Upper lobe of left lung (tissue), 4 donors: ENCODE measurements at regions not wholly inside any gene's neighbourhood (a gene's known extent, or its start where the extent isn't known, plus 50 kb on each side); places are given as distances from the start of the nearest gene placed in this dataset.

Experiments used
- CTCF ChIP-seq, 6 experiments: fragments of 450-650 bp in 4 of 6; fragments of 200-600 bp in 2 of 6; sonication (generic) in 2 of 6; IDR thresholded peaks; one replicate each; pipeline ENCODE4 v1.5.1; 2016 to 2019; ENCODE audit warnings: antibody characterized with exemption in 6 of 6
- EP300 ChIP-seq, 4 donors: sonication (generic); formaldehyde crosslinking; IDR thresholded peaks; one replicate each; pipeline ENCODE4 v1.5.1; 2017; ENCODE audit warnings: antibody characterized with exemption in 4 of 4, control low read depth in 2 of 4
- POLR2A ChIP-seq, 4 donors: fragments of 450-650 bp; IDR thresholded peaks; one replicate each; pipeline ENCODE4 v1.5.1; 2016 to 2017; ENCODE audit warnings: antibody characterized with exemption in 4 of 4, mild to moderate bottlenecking in 2 of 4
- POLR2AphosphoS5 ChIP-seq, 2 donors: sonication (generic); formaldehyde crosslinking; IDR thresholded peaks; one replicate each; pipeline ENCODE4 v1.5.1; 2017; ENCODE audit warnings: antibody characterized with exemption in 2 of 2

- TF ChIP-seq POLR2AphosphoS5 (IDR thresholded peaks at IDR 0.05) (no peak), CTCF (IDR thresholded peaks at IDR 0.05) (no peak), POLR2A (IDR thresholded peaks at IDR 0.05) (no peak), EP300 (IDR thresholded peaks at IDR 0.05) (no peak)
Observed at GRCh38 chr6:158908606-158909005, 89.4 kb upstream of the EZR start.
